ENCODE measurements at regions not wholly inside any gene's neighbourhood (a gene's known extent, or its start where the extent isn't known, plus 50 kb on each side); places are given as distances from the start of the nearest gene placed in this dataset.

- no peak for TF ChIP-seq CTCF (IDR thresholded peaks at IDR 0.05)
- no peak for TF ChIP-seq POLR2A (IDR thresholded peaks at IDR 0.05)
- 88% methylated on average over 3 of the region's 3 CpGs for WGBS, 2 donors
- Histone ChIP-seq H3K4me1 (no peaks in the 10 kb centered on the region), H3K27me3 (no peaks in the 10 kb centered on the region), H3K36me3 (no peaks in the 10 kb centered on the region), H3K27ac (no peak overlapping the region), H3K4me3 (no peak overlapping the region), H3K9me3 (no peaks in the 10 kb centered on the region)
- intact Hi-C loops (cut with DNase I): no loop called here
- no peak for DNase-seq
Measured at GRCh38 chr20:40768105-40768504, 79.1 kb upstream of the MAFB start.

GRCh38 chr20:40769677-40770285, 80.7 kb upstream of the MAFB start:
- intact Hi-C loops (cut with DNase I): no loop called here

GRCh38 chr20:40770564-40771307, 81.7 kb upstream of the MAFB start:
- Histone ChIP-seq H3K4me3 (no peak overlapping the region), H3K4me1 (no peaks in the 10 kb centered on the region), H3K9me3 (no peaks in the 10 kb centered on the region), H3K27me3 (no peaks in the 10 kb centered on the region), H3K36me3 (no peaks in the 10 kb centered on the region), H3K27ac (no peak overlapping the region)
- no peak for TF ChIP-seq POLR2A (IDR thresholded peaks at IDR 0.05)
- TF ChIP-seq CTCF (IDR thresholded peaks at IDR 0.05): no peak
- intact Hi-C loops (cut with DNase I): no loop called here
- DNase-seq: no peak
- WGBS, 2 donors: 59 to 61% methylated on average over 6 to 11 of the region's 13 CpGs

More at GRCh38 chr20:40769677-40770285, 80.7 kb upstream of the MAFB start:
- TF ChIP-seq CTCF (IDR thresholded peaks at IDR 0.05) (no peak), POLR2A (IDR thresholded peaks at IDR 0.05) (no peak)
- DNase-seq: no peak
- Histone ChIP-seq H3K27ac (no peak overlapping the region), H3K27me3 (no peaks in the 10 kb centered on the region), H3K4me3 (no peak overlapping the region), H3K9me3 (no peaks in the 10 kb centered on the region), H3K4me1 (no peaks in the 10 kb centered on the region), H3K36me3 (no peaks in the 10 kb centered on the region)
- 45 to 72% methylated on average over 2 of the region's 2 CpGs for WGBS, 2 donors

DNA sequence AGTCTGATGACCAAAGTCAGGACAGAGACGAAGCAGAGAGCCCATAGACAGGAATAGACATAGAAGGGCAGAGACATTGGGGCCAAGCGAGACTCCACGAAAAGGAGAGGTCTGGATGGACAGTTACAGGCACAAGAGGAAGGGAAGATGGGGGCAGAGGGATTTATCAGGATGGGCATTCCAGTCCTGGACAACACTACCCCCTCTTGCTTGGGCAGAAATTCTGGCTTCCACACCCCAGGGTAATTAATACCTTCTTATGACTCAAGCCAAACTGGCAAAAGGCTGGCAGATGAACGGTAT, 82.2 kb upstream of the MAFB start:
- H3K9me3 ChIP-seq: no peaks in the 10 kb centered on the region
- H3K4me1 ChIP-seq: no peaks in the 10 kb centered on the region
- no peak for DNase-seq
- no peak overlapping the region for H3K4me3 ChIP-seq
- no peak overlapping the region for H3K27ac ChIP-seq
- TF ChIP-seq POLR2A (IDR thresholded peaks at IDR 0.05): no peak
- no peak for TF ChIP-seq CTCF (IDR thresholded peaks at IDR 0.05)
- intact Hi-C loops (cut with DNase I): no loop called here
- 71 to 72% methylated on average over 4 of the region's 4 CpGs for WGBS, 2 donors
- H3K36me3 ChIP-seq: no peaks in the 10 kb centered on the region
- no peaks in the 10 kb centered on the region for H3K27me3 ChIP-seq

DNA sequence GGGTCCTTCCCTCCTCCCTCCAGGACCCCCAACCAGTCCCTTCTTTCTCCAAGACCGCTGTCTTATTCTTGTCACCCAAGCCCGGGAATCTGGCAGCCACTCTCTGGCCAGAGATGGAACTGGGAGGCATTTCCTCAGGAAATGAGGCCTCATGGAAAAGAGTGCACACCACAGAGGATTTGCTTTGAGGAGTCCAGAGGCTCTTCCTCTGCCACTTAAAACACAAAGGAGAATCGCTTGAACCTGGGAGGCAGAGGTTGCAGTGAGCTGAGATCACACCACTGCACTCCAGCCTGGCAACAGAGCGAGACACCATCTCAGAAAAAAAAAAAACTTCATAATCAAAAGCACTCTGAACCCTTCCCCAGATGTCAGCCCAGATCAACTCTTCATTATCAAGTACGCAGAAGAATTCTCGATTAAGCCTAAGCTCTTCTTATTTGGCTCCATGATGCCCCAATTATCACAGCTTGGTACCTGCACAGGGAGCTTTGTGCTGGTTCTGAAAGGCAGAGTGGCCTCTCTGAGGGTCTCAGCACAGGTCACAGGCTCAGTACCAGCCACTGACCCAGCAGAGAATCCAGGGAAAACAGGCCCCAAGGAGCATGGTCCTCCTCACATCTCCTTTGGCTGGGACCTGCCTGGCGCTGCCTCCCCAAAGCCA, 82.9 kb upstream of the MAFB start:
- no peak overlapping the region for H3K4me3 ChIP-seq
- H3K4me1 ChIP-seq: peaks cover 0 to 4% (median 0%) of the 10 kb centered on the region in 3 donors
- 71 to 80% methylated on average over 3 to 4 of the region's 7 CpGs for WGBS, 2 donors
- intact Hi-C loops (cut with DNase I): no loop called here
- H3K9me3 ChIP-seq: no peaks in the 10 kb centered on the region
- no peak overlapping the region for H3K27ac ChIP-seq
- DNase-seq: no peak
- no peak for TF ChIP-seq CTCF (IDR thresholded peaks at IDR 0.05)
- no peak for TF ChIP-seq POLR2A (IDR thresholded peaks at IDR 0.05)
- no peaks in the 10 kb centered on the region for H3K27me3 ChIP-seq
- H3K36me3 ChIP-seq: no peaks in the 10 kb centered on the region
